Astrocyte of the cerebellum (primary cell): ENCODE measurements at regions not wholly inside any gene's neighbourhood (a gene's known extent, or its start where the extent isn't known, plus 50 kb on each side); places are given as distances from the start of the nearest gene placed in this dataset.
A peak's percentile ranks its signal among the peaks of the same experiment; 100 is the strongest.

Experiments
- DNase-seq: peaks from one replicate; pipeline ENCODE4 v3.0.0-alpha.2; 2011; ENCODE audit warnings: low read depth
- H3K4me3 ChIP-seq: 2 replicates; pipeline ENCODE4 v1.5.1; 2011; ENCODE audit warnings: mild to moderate bottlenecking, low read depth, low read length, moderate library complexity
- in situ Hi-C: cut with HindIII; loops from 2 replicates; pipeline ENCODE4 v1.10.0; 2017; ENCODE audit warnings: low sequenced_read_pairs
- TF ChIP-seq, protein P1 (sequence below): IDR thresholded peaks from 2 replicates; pipeline ENCODE4 v1.5.1; 2012; ENCODE audit warnings: low read length, low read depth, moderate library complexity, mild to moderate bottlenecking; ENCODE audit errors: missing control alignments

DNA sequence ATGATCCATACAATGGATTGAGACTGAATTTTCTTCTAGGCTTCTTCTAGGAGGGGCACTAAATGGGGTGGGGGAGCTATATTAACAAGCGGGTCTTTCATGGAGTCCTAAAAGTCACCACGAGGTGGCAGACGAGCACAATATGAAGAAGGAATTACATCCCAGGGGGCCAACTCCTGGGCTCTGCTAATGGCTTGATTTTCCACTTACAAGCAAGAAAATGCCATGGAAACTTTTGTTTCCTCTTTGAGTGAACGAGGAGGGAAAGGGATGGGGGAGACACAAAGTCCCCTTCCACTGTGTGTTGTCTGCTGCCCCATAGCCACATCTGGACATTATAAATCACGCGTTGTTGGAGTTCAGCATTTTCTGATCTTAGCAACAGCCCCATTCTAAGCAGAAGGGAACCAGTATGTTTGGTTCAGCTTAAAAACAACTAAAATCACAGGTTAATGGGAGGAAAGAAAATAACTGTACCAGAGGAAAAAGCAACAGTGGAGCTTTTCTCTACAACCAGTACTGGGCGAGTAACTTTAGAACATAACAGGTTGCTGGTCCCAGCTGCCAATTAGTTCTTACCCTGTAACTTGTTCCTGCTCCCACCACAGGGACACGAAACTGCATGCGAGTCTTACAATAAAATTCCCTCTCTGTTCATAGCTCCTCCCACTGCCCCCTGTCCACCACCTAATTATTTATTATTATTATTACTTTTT, 285.0 kb upstream of the PARD3B start:
- in situ Hi-C loops = no loop called here
- TF ChIP-seq, protein P1, sequence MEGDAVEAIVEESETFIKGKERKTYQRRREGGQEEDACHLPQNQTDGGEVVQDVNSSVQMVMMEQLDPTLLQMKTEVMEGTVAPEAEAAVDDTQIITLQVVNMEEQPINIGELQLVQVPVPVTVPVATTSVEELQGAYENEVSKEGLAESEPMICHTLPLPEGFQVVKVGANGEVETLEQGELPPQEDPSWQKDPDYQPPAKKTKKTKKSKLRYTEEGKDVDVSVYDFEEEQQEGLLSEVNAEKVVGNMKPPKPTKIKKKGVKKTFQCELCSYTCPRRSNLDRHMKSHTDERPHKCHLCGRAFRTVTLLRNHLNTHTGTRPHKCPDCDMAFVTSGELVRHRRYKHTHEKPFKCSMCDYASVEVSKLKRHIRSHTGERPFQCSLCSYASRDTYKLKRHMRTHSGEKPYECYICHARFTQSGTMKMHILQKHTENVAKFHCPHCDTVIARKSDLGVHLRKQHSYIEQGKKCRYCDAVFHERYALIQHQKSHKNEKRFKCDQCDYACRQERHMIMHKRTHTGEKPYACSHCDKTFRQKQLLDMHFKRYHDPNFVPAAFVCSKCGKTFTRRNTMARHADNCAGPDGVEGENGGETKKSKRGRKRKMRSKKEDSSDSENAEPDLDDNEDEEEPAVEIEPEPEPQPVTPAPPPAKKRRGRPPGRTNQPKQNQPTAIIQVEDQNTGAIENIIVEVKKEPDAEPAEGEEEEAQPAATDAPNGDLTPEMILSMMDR = peak; percentile 82
- no peak overlapping the region for H3K4me3 ChIP-seq
- peak; percentile 72 for DNase-seq

DNA sequence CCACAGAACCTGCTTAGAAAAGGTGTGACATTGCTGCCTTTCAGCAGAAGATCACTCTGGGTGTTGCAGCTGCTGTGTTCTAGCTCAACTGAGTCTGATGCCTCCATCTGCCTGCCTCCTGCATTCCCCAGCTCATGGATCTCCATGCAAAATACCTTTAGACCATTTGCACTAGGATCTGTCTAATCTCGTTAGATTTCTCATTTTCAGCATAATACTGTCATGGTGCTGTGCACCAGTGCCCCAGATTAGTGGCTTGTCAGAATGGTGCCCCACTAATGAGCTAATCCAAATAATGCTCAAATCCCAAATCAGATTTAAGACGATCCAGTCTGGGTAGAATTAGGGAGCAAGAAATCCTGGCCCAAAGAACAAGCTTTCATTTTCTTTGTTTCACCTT, 284.4 kb upstream of the PARD3B start:
- no peak overlapping the region for H3K4me3 ChIP-seq
- TF ChIP-seq, protein P1 = no peak
- in situ Hi-C loops = no loop called here
- no peak for DNase-seq

- no peak for DNase-seq
- TF ChIP-seq, protein P1 = no peak
- in situ Hi-C loops = no loop called here
- no peak overlapping the region for H3K4me3 ChIP-seq
Observed at GRCh38 chr2:204261846-204262245, 283.4 kb upstream of the PARD3B start.

DNA sequence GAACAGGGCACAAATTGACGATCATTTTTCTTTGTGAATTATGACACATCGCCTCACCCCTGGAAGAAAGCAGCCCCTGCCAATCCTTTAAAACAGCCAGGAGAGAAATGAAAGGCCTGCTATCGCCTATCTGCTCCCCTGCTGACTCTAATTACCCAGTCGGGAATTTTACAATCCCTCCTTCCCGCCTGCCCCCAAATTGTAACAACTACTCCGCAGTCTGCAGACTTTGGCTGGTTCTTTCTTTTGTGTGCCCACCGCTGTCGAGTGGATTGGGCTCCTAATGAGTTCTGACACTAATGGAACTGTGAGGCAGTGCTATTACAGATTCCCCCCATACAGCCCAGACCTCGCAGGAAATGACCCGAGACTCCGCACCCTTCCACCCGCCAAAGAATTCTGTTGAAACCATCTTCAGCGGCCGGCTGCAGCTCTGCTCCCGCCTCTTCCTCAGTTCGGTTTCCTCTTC, 281.2 kb upstream of the PARD3B start:
- in situ Hi-C loops = no loop called here
- H3K4me3 ChIP-seq = no peak overlapping the region
- no peak for DNase-seq
- TF ChIP-seq, protein P1 = no peak

GRCh38 chr2:204264621-204265140, 280.6 kb upstream of the PARD3B start:
- H3K4me3 ChIP-seq = no peak overlapping the region
- TF ChIP-seq, protein P1 = no peak
- in situ Hi-C loops = no loop called here
- DNase-seq = no peak

GRCh38 chr2:204265681-204266181, 279.5 kb upstream of the PARD3B start:
- in situ Hi-C loops = no loop called here
- no peak overlapping the region for H3K4me3 ChIP-seq
- no peak for DNase-seq
- TF ChIP-seq, protein P1 = no peak
